ENCODE measurements at regions not wholly inside any gene's neighbourhood (a gene's known extent, or its start where the extent isn't known, plus 50 kb on each side); places are given as distances from the start of the nearest gene placed in this dataset.

DNA sequence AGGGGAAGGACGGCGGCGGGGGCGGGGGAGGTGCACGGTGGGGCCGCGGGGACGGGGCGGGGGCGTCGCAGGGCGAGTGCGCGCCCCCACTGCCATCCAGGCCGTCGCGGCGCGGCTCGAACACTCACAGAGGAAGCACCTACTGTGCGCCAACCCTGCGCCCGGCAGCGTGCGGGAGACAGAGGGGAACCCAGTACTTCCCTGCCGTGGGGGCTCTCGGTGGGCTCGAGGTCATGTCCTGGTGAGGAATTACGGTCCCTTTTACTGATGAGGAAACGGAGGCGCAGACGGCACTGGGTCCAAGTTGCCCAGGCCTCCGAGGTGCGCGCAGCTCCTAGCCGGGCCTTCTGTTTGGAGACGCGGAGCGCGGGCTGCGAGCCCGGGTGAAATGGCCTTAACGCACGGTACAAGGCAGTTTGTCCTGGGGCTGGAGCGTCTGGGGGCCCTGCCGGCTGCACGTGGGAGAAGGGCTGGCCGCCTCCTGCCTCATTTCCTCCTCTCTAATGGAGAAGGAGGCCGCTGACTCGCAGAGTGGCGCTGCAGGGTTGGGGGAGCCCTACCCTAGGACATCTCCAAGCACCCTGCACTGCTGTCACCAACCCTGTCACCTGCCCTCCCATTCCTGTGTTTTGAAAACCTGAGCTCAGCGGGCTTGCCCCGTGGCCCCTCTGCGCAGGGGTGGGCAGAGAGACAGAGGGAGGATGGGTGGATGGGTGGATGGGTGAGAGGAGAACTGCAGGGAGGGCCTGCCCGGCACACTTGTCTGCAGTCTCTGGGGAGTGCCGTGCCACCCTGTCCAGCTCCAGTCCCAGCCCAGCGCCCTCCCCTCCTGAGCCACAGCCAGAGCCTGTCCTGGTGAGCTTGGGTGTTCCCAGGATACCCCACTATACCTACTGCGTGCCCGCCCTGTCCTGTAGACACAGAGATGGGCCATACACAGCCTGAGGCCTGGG, 106.0 kb downstream of the ADRA2C start:
- H3K36me3 Mint-ChIP-seq (ENCODE audit: insufficient read depth, unreplicated experiment), result peaks cover 6% of the 10 kb centered on the region
- H3K27ac Mint-ChIP-seq (ENCODE audit: low read depth, unreplicated experiment), result no peak overlapping the region
- DNase-seq (ENCODE audit: unreplicated experiment), result no peak
- H3K4me1 Mint-ChIP-seq (ENCODE audit: insufficient read depth, unreplicated experiment), result peaks cover 6% of the 10 kb centered on the region
- H3K4me3 Mint-ChIP-seq (ENCODE audit: unreplicated experiment), result no peak overlapping the region
- H3K9me3 Mint-ChIP-seq (ENCODE audit: unreplicated experiment), result no peaks in the 10 kb centered on the region
- ChIA-PET CTCF (interaction anchor here (0.6 kb wide), 1 partner anchor 125 kb away, joined by 3 read pairs; no protein-coding TSS in a partner anchor), POLR2A (no interaction called here)
- TF ChIP-seq, protein P1, sequence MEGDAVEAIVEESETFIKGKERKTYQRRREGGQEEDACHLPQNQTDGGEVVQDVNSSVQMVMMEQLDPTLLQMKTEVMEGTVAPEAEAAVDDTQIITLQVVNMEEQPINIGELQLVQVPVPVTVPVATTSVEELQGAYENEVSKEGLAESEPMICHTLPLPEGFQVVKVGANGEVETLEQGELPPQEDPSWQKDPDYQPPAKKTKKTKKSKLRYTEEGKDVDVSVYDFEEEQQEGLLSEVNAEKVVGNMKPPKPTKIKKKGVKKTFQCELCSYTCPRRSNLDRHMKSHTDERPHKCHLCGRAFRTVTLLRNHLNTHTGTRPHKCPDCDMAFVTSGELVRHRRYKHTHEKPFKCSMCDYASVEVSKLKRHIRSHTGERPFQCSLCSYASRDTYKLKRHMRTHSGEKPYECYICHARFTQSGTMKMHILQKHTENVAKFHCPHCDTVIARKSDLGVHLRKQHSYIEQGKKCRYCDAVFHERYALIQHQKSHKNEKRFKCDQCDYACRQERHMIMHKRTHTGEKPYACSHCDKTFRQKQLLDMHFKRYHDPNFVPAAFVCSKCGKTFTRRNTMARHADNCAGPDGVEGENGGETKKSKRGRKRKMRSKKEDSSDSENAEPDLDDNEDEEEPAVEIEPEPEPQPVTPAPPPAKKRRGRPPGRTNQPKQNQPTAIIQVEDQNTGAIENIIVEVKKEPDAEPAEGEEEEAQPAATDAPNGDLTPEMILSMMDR (IDR thresholded peaks at IDR 0.05; ENCODE audit: unreplicated experiment), result no peak
- intact Hi-C loops (cut with micrococcal nuclease), result no loop called here
- peaks cover 53% of the 10 kb centered on the region for H3K27me3 Mint-ChIP-seq (ENCODE audit: insufficient read depth, unreplicated experiment)
- no TSS peak for BruUV-seq (replicated peaks)

DNA sequence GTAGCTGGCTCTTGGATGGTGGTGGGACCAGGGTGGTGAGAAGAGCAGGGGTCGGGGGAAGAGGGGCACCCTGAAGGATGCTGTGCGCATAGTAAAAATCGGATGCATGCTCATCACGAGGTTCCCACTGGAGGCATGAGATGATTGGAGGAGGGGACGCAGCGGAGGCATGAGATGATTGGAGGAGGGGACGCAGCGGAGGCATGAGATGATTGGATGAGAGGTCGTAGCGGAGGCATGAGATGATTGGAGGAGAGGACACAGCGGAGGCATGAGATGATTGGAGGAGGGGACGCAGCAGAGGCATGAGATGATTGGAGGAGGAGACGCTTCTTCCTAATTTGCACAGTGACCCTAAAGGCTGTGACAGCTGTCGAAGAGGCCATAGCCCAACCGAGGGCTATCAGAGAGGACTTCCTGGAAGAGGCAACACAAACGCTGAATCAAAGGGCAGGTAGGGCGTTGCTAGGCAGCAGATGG, 106.7 kb downstream of the ADRA2C start:
- ChIA-PET CTCF (no interaction called here), POLR2A (no interaction called here)
- H3K27me3 Mint-ChIP-seq (ENCODE audit: insufficient read depth, unreplicated experiment), result peaks cover 60% of the 10 kb centered on the region
- no peak for DNase-seq (ENCODE audit: unreplicated experiment)
- peaks cover 6% of the 10 kb centered on the region for H3K4me1 Mint-ChIP-seq (ENCODE audit: insufficient read depth, unreplicated experiment)
- TF ChIP-seq, protein P1 (IDR thresholded peaks at IDR 0.05; ENCODE audit: unreplicated experiment), result no peak
- intact Hi-C loops (cut with micrococcal nuclease), result no loop called here
- H3K9me3 Mint-ChIP-seq (ENCODE audit: unreplicated experiment), result no peaks in the 10 kb centered on the region
- H3K27ac Mint-ChIP-seq (ENCODE audit: low read depth, unreplicated experiment), result no peak overlapping the region
- H3K36me3 Mint-ChIP-seq (ENCODE audit: insufficient read depth, unreplicated experiment), result peaks cover 6% of the 10 kb centered on the region
- no TSS peak for BruUV-seq (replicated peaks)
- no peak overlapping the region for H3K4me3 Mint-ChIP-seq (ENCODE audit: unreplicated experiment)

DNA sequence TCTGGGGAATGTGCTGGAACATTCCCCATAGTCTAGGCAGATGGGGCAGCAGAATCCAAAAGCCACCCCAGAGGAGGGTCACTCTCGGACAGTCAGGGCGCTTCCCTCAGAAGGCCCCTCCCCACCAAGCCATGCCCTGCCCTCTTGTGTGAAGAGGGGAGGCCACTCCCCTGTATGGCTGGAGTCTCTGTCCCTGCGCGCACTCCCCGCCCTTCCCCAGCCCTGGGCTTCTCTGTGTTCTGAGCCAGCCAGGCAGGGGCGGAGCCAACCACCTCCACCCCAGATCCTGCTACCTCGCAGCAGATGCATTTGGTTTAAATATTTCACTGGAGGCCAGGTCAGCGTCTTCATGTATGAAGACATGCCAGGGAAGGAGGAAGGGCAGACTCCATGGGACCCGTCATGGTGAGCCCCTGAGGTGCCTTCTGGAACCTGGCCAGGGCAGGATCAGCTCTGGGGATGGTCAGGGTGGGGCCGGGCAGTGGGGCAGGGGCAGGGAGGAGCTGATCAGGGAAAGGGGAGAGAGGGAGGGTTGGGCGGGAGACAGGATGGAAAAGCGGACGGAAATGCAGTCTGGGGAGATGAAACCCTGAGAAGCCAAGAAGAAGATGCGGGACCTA, 107.3 kb downstream of the ADRA2C start:
- H3K4me1 Mint-ChIP-seq (ENCODE audit: insufficient read depth, unreplicated experiment), result peaks cover 6% of the 10 kb centered on the region
- intact Hi-C loops (cut with micrococcal nuclease), result no loop called here
- CTCF ChIA-PET, result no interaction called here
- no peak overlapping the region for H3K4me3 Mint-ChIP-seq (ENCODE audit: unreplicated experiment)
- peaks cover 66% of the 10 kb centered on the region for H3K27me3 Mint-ChIP-seq (ENCODE audit: insufficient read depth, unreplicated experiment)
- POLR2A ChIA-PET, result no interaction called here
- BruUV-seq (replicated peaks), result no TSS peak
- H3K9me3 Mint-ChIP-seq (ENCODE audit: unreplicated experiment), result no peaks in the 10 kb centered on the region
- TF ChIP-seq, protein P1 (IDR thresholded peaks at IDR 0.05; ENCODE audit: unreplicated experiment), result no peak
- no peak for DNase-seq (ENCODE audit: unreplicated experiment)
- H3K27ac Mint-ChIP-seq (ENCODE audit: low read depth, unreplicated experiment), result no peak overlapping the region
- H3K36me3 Mint-ChIP-seq (ENCODE audit: insufficient read depth, unreplicated experiment), result peaks cover 6% of the 10 kb centered on the region

- CTCF ChIA-PET, result no interaction called here
- no peak overlapping the region for H3K27ac Mint-ChIP-seq (ENCODE audit: low read depth, unreplicated experiment)
- intact Hi-C loops (cut with micrococcal nuclease), result no loop called here
These were observed 107.8 kb downstream of the ADRA2C start for GRCh38 chr4:3874028-3874415.

More at GRCh38 chr4:3874028-3874415, 107.8 kb downstream of the ADRA2C start:
- Mint-ChIP-seq H3K9me3 (ENCODE audit: unreplicated experiment) (no peaks in the 10 kb centered on the region), H3K36me3 (ENCODE audit: insufficient read depth, unreplicated experiment) (peaks cover 6% of the 10 kb centered on the region), H3K4me1 (ENCODE audit: insufficient read depth, unreplicated experiment) (peaks cover 6% of the 10 kb centered on the region), H3K4me3 (ENCODE audit: unreplicated experiment) (no peak overlapping the region), H3K27me3 (ENCODE audit: insufficient read depth, unreplicated experiment) (peaks cover 71% of the 10 kb centered on the region)
- TF ChIP-seq, protein P1 (IDR thresholded peaks at IDR 0.05; ENCODE audit: unreplicated experiment), result no peak
- POLR2A ChIA-PET, result no interaction called here
- no peak for DNase-seq (ENCODE audit: unreplicated experiment)
- no TSS peak for BruUV-seq (replicated peaks)
